Neural crest cell (in vitro differentiated cells): ENCODE measurements at regions not wholly inside any gene's neighbourhood (a gene's known extent, or its start where the extent isn't known, plus 50 kb on each side); places are given as distances from the start of the nearest gene placed in this dataset.

Experiments
- DNase-seq: peaks from one replicate; pipeline ENCODE4 v3.0.0; 2021; ENCODE audit warnings: low read depth, mixed read lengths, low spot score
- H3K27ac Mint-ChIP-seq: one replicate; pipeline ENCODE4 v1.8.0; 2021; ENCODE audit warnings: mild to moderate bottlenecking, mixed read lengths; ENCODE audit not compliant: unreplicated experiment
- H3K27me3 Mint-ChIP-seq: 2 replicates; pipeline ENCODE4 v1.8.0; 2021; ENCODE audit warnings: low read depth, mild to moderate bottlenecking, mixed read lengths
- H3K36me3 Mint-ChIP-seq: 2 replicates; pipeline ENCODE4 v1.8.0; 2021; ENCODE audit warnings: low read depth, mild to moderate bottlenecking, mixed read lengths
- H3K4me1 Mint-ChIP-seq: 2 replicates; pipeline ENCODE4 v1.8.0; 2021; ENCODE audit warnings: mixed read lengths
- H3K4me3 Mint-ChIP-seq: one replicate; pipeline ENCODE4 v1.8.0; 2021; ENCODE audit warnings: mild to moderate bottlenecking, mixed read lengths
- H3K9me3 Mint-ChIP-seq: 2 replicates; pipeline ENCODE4 v1.8.0; 2021; ENCODE audit warnings: mixed read lengths
- CTCF ChIP-seq: fragments of 200-600 bp; sonication (generic); conservative IDR thresholded peaks from 2 replicates; pipeline ENCODE4 v1.5.0; 2021; ENCODE audit warnings: antibody characterized with exemption, mild to moderate bottlenecking

- Mint-ChIP-seq H3K4me1 (no peaks in the 10 kb centered on the region), H3K36me3 (no peaks in the 10 kb centered on the region), H3K27ac (no peak overlapping the region), H3K4me3 (no peak overlapping the region), H3K27me3 (no peaks in the 10 kb centered on the region), H3K9me3 (peaks cover 2% of the 10 kb centered on the region)
- no peak for DNase-seq
- no peak for TF ChIP-seq CTCF
Observed at GRCh38 chr11:23429569-23429968, 569.3 kb upstream of the CCDC179 start.

- H3K9me3 Mint-ChIP-seq, result no peaks in the 10 kb centered on the region
- H3K4me3 Mint-ChIP-seq, result no peak overlapping the region
- no peak overlapping the region for H3K27ac Mint-ChIP-seq
- no peak for TF ChIP-seq CTCF
- no peaks in the 10 kb centered on the region for H3K36me3 Mint-ChIP-seq
- H3K27me3 Mint-ChIP-seq, result no peaks in the 10 kb centered on the region
- no peak for DNase-seq
- H3K4me1 Mint-ChIP-seq, result peaks cover 22% of the 10 kb centered on the region
Observed at GRCh38 chr11:23453522-23453921, 593.2 kb upstream of the CCDC179 start.

GRCh38 chr11:23455321-23455891 lies 595.1 kb upstream of the CCDC179 start:
- Mint-ChIP-seq H3K36me3 (no peaks in the 10 kb centered on the region), H3K27me3 (no peaks in the 10 kb centered on the region), H3K4me3 (no peak overlapping the region), H3K4me1 (peaks cover 22% of the 10 kb centered on the region), H3K27ac (peak overlapping the region; percentile 67), H3K9me3 (no peaks in the 10 kb centered on the region)
- no peak for DNase-seq
- TF ChIP-seq CTCF, result no peak

- DNase-seq, result no peak
- no peaks in the 10 kb centered on the region for H3K27me3 Mint-ChIP-seq
- H3K4me1 Mint-ChIP-seq, result peaks cover 22% of the 10 kb centered on the region
- no peaks in the 10 kb centered on the region for H3K9me3 Mint-ChIP-seq
- no peak overlapping the region for H3K27ac Mint-ChIP-seq
- no peak for TF ChIP-seq CTCF
- H3K4me3 Mint-ChIP-seq, result no peak overlapping the region
- no peaks in the 10 kb centered on the region for H3K36me3 Mint-ChIP-seq
Observed at GRCh38 chr11:23457641-23458040, 597.4 kb upstream of the CCDC179 start.

- Mint-ChIP-seq H3K9me3 (no peaks in the 10 kb centered on the region), H3K27me3 (no peaks in the 10 kb centered on the region), H3K27ac (no peak overlapping the region), H3K4me1 (no peaks in the 10 kb centered on the region), H3K4me3 (no peak overlapping the region), H3K36me3 (no peaks in the 10 kb centered on the region)
- no peak for TF ChIP-seq CTCF
- no peak for DNase-seq
Observed at GRCh38 chr11:23471878-23472277, 611.6 kb upstream of the CCDC179 start.
